ENCODE measurements at regions not wholly inside any gene's neighbourhood (a gene's known extent, or its start where the extent isn't known, plus 50 kb on each side); places are given as distances from the start of the nearest gene placed in this dataset.

DNA sequence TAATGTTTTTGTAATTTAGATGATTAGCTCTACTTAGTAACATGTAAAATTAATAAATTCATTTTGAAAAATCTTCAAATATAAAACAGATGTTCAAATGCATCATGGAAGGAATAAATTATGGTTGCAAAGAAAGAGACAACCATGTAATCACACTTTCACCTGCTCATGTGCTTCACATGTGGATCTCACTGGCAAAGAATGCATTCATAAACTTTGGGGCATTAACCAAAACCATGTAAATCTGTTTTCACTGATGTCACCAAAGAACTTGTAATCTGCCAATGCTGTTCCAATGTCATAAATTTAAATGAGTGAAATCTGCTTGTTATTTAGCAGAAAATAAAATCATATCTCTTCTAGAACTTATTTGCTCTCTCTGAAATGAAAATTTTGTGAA is 142.7 kb downstream of the TENT5A start:
- TF ChIP-seq, protein P1, sequence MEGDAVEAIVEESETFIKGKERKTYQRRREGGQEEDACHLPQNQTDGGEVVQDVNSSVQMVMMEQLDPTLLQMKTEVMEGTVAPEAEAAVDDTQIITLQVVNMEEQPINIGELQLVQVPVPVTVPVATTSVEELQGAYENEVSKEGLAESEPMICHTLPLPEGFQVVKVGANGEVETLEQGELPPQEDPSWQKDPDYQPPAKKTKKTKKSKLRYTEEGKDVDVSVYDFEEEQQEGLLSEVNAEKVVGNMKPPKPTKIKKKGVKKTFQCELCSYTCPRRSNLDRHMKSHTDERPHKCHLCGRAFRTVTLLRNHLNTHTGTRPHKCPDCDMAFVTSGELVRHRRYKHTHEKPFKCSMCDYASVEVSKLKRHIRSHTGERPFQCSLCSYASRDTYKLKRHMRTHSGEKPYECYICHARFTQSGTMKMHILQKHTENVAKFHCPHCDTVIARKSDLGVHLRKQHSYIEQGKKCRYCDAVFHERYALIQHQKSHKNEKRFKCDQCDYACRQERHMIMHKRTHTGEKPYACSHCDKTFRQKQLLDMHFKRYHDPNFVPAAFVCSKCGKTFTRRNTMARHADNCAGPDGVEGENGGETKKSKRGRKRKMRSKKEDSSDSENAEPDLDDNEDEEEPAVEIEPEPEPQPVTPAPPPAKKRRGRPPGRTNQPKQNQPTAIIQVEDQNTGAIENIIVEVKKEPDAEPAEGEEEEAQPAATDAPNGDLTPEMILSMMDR (IDR thresholded peaks at IDR 0.05): no peak
- TF ChIP-seq POLR2AphosphoS5 (IDR thresholded peaks at IDR 0.05): no peak
- TF ChIP-seq POLR2A (IDR thresholded peaks at IDR 0.05; ENCODE audit: low read depth): no peak
- no peak for TF ChIP-seq EP300 (IDR thresholded peaks at IDR 0.05)

Data from esophagus muscularis mucosa (tissue), 4 donors.